ENCODE measurements at regions not wholly inside any gene's neighbourhood (a gene's known extent, or its start where the extent isn't known, plus 50 kb on each side); places are given as distances from the start of the nearest gene placed in this dataset.

- TF ChIP-seq, protein P1, sequence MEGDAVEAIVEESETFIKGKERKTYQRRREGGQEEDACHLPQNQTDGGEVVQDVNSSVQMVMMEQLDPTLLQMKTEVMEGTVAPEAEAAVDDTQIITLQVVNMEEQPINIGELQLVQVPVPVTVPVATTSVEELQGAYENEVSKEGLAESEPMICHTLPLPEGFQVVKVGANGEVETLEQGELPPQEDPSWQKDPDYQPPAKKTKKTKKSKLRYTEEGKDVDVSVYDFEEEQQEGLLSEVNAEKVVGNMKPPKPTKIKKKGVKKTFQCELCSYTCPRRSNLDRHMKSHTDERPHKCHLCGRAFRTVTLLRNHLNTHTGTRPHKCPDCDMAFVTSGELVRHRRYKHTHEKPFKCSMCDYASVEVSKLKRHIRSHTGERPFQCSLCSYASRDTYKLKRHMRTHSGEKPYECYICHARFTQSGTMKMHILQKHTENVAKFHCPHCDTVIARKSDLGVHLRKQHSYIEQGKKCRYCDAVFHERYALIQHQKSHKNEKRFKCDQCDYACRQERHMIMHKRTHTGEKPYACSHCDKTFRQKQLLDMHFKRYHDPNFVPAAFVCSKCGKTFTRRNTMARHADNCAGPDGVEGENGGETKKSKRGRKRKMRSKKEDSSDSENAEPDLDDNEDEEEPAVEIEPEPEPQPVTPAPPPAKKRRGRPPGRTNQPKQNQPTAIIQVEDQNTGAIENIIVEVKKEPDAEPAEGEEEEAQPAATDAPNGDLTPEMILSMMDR (IDR thresholded peaks at IDR 0.05), result no peak
- no peak for TF ChIP-seq POLR2A (IDR thresholded peaks at IDR 0.05)
These were observed 75.3 kb upstream of the CACNA1A start for GRCh38 chr19:13581576-13581975.

Measured in thyroid gland (tissue), 4 donors.